22Rv1 (cell line): ENCODE measurements at regions not wholly inside any gene's neighbourhood (a gene's known extent, or its start where the extent isn't known, plus 50 kb on each side); places are given as distances from the start of the nearest gene placed in this dataset.

Experiments
- H3K27ac ChIP-seq: fragments of 450-650 bp; 2 replicates; pipeline ENCODE4 v1.5.1; 2017
- ZFX ChIP-seq: fragments of 450-650 bp; IDR thresholded peaks from 2 replicates; pipeline ENCODE4 v1.6.1; 2017; ENCODE audit warnings: antibody characterized with exemption, borderline replicate concordance
- TF ChIP-seq, protein P1 (sequence below): fragments of 450-650 bp; IDR thresholded peaks from 2 replicates; pipeline ENCODE4 v1.5.1; 2017; ENCODE audit warnings: mild to moderate bottlenecking

DNA sequence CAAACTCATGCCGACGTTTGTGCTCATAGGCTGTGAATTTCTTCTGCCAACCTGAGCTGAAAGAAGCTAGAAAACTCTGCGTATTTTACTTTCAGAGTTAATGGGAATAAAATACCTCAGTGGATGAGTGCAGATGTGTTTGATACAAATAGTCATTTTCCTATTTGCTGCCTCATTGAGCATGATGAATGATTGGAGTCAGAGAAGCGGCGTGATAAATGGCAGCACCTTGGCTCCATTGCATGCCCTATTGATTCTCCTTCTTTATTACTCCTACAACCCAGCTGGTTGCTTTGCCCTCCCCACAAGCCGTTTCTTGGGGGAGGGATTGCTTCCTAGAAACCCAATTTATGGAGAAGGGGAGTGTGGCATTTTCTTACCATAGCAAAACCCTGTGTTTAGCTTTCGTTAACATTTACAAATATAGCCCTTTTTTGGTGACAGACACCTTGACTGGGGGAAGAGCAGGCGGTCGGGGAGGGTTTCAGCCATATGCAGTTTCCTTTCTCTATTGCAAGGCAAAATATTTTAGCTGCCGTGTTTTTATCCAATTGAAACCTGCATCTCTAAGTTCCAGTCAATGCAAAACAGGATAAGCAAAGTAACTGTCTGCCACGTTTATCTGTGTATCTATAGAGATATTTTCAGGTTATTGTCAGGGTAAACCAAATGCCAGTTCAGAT is 93.1 kb upstream of the TBCA start:
- no peak for TF ChIP-seq ZFX
- TF ChIP-seq, protein P1, sequence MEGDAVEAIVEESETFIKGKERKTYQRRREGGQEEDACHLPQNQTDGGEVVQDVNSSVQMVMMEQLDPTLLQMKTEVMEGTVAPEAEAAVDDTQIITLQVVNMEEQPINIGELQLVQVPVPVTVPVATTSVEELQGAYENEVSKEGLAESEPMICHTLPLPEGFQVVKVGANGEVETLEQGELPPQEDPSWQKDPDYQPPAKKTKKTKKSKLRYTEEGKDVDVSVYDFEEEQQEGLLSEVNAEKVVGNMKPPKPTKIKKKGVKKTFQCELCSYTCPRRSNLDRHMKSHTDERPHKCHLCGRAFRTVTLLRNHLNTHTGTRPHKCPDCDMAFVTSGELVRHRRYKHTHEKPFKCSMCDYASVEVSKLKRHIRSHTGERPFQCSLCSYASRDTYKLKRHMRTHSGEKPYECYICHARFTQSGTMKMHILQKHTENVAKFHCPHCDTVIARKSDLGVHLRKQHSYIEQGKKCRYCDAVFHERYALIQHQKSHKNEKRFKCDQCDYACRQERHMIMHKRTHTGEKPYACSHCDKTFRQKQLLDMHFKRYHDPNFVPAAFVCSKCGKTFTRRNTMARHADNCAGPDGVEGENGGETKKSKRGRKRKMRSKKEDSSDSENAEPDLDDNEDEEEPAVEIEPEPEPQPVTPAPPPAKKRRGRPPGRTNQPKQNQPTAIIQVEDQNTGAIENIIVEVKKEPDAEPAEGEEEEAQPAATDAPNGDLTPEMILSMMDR = no peak
- H3K27ac ChIP-seq = no peak overlapping the region

DNA sequence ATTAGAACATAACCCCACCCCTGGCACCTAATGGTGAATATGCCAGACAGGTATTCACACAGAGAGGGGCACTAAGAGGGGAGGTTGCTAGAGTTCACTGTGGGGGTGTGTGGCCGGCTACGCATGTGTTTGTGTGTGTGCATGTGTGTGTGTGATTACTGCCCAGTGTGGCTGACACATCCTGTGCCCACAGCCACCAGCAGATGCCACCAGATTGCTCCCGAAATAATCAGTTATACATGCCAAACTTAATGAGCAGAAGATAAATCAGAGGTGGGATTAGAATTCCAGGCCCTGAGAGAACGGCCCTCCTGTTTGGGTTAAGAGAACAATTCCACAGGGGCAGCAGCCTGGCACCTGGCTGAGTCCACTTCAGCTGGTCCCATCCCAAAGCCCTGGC is 91.8 kb upstream of the TBCA start:
- no peak for TF ChIP-seq ZFX
- TF ChIP-seq, protein P1 = no peak
- H3K27ac ChIP-seq = no peak overlapping the region

DNA sequence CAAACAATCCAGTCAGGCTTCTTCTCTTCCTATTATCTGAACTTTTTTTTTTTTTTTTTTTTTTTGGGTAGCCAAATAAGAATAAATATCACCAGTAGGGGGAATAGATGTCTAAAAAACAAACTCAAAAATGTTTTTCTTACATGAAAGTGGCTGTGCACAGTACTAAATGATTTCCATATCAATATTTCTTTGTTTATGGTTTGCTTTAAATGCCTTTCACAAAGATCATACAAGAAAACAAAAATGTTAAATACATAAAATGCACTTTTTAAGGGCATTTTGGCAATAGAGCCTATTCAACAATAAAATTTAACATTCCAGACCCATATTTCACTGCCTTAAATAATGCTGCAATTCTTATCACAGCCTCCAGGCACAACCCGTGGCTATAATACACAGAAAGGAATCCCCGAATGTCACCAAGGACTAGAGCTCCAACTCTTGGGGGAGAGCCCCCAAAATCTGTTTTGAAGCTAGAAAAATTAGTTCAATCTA is 91.1 kb upstream of the TBCA start:
- no peak overlapping the region for H3K27ac ChIP-seq
- no peak for TF ChIP-seq ZFX
- TF ChIP-seq, protein P1 = no peak

DNA sequence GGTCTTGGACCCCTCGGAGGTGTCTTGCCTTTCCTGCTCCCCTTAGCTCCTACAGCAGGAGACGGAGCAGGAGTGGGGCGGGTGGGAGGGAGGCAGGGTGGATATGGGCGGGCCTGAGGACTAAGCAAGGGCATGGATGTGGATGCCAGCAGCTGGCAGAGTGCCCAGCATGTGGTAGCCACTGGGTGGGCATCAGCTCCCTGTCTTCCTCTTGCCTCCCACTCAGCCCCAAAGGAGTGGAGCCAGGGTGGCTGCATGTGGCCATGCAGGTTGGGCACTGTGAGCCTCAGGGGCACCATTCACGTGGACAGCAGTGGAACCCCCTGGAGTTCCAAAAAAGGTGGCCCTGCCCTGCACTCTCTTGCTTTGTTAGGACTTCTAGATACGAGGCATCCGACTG is 90.1 kb upstream of the TBCA start:
- no peak for TF ChIP-seq ZFX
- TF ChIP-seq, protein P1 = no peak
- H3K27ac ChIP-seq = no peak overlapping the region

DNA sequence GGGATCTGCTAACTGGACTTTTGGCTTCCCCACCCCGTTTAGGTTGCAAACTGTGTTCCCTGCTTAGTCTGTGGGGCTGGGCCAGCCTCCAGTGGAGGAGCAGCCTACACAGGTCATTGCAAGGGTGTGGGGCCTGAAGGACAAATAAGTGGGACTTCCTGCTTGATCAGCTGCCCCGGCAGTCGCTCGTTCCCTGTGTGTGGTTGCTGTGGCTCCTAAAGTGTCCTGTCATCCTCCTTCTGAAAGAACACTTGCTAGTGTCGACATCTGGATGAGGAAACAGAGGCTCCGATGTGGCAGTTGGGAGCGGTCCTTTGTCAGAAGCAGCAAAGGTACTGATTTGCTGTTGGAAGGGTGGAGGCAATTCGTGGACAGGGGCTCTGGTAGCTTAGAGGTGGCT is 88.9 kb upstream of the TBCA start:
- H3K27ac ChIP-seq = no peak overlapping the region
- TF ChIP-seq, protein P1 = no peak
- no peak for TF ChIP-seq ZFX

DNA sequence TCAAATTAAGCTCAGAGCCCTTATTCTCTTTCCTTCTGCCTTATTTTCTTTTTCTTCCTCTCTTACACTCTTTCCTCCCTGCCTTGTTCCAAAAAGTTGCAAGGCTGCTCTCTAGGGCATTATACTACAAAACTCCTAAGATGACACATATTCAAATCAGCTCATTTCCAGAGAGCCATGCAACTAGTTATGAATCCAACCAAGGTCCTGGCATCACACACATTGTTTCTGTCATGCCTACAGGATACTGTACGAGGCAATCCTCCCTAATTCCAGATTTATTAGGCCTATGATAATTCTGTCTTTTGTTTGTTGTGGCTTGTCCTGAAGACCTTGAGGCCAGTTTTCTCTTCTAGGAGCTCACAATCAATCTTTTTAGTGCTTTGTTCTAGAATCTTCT is 87.0 kb upstream of the TBCA start:
- TF ChIP-seq ZFX = no peak
- TF ChIP-seq, protein P1 = no peak
- H3K27ac ChIP-seq = no peak overlapping the region

DNA sequence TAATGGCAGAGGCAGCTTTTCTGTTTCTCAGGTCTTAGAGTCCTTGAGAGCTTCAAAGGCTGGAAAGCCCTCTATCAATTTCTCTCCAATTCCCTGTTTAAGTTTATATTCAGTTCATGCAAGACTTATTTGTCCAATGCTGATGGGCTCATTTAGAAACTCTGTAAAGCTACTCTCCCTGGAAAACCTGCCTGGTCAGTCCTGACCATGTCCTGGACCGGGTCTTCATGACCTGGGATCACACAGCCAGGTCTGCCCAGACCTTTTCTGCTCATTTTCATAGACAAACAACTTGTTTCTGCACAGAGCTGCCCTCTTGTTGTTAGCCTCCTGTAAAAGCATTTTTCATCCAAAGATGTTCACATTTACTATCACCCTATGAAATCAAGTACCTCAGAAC is 85.4 kb upstream of the TBCA start:
- no peak overlapping the region for H3K27ac ChIP-seq
- no peak for TF ChIP-seq ZFX
- TF ChIP-seq, protein P1 = no peak
